ENCODE measurements at regions not wholly inside any gene's neighbourhood (a gene's known extent, or its start where the extent isn't known, plus 50 kb on each side); places are given as distances from the start of the nearest gene placed in this dataset.

- Histone ChIP-seq H3K27me3 (ENCODE audit: insufficient read depth, low read depth, severe bottlenecking) (no peaks in the 10 kb centered on the region), H3K27ac (no peak overlapping the region), H3K4me3 (ENCODE audit: low read depth, low read length) (no peak overlapping the region), H3K36me3 (no peaks in the 10 kb centered on the region), H3K9me3 (ENCODE audit: severe bottlenecking) (no peaks in the 10 kb centered on the region)
- no peak for DNase-seq
- no peak for TF ChIP-seq CTCF (IDR thresholded peaks at IDR 0.05; ENCODE audit: low read depth, low read length)
Observed at GRCh38 chr10:71126432-71126831, 85.9 kb upstream of the UNC5B start.

DNA sequence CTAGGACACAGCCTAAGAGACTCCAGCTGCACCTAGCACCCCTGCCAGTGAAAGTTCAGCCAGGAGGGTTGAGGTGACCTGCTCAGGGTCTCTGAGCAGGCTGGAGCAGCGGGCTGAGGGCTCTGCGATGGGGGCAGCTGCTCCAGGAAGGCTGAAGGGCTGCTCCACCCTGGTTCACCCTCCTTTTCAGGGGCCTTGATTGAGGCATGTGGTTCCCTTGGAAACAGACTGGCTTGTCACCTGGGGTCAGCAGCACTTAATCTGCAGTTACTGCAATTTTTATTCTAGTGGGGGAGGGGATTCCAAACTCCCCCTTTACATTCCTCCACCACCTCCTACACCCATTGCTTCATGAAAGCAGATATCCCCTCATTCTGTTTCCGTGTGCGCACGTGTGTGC, 85.3 kb upstream of the UNC5B start:
- Histone ChIP-seq H3K36me3 (no peaks in the 10 kb centered on the region), H3K27me3 (ENCODE audit: insufficient read depth, low read depth, severe bottlenecking) (no peaks in the 10 kb centered on the region), H3K4me3 (ENCODE audit: low read depth, low read length) (no peak overlapping the region), H3K27ac (no peak overlapping the region), H3K9me3 (ENCODE audit: severe bottlenecking) (no peaks in the 10 kb centered on the region)
- TF ChIP-seq CTCF (IDR thresholded peaks at IDR 0.05; ENCODE audit: low read depth, low read length): no peak
- DNase-seq: no peak

DNA sequence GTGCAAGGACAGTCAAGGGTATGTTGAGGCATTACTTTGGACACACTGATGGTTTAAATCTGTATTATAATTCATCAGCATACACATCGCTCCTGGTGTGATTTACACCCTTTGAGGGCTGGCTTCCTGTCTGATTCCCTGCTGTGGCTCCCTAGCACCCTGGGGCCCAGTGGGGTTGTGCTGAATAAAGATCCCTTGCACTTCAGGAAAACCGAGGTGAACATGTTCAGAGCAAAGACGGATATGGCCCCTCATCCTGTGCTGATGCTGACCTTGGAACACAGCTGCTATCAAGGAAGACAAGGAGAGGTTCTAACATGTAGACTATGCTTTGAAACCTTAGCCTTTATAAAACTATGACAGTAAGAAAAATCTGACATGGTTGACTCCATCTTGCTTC, 84.6 kb upstream of the UNC5B start:
- Histone ChIP-seq H3K9me3 (ENCODE audit: severe bottlenecking) (no peaks in the 10 kb centered on the region), H3K4me3 (ENCODE audit: low read depth, low read length) (no peak overlapping the region), H3K27me3 (ENCODE audit: insufficient read depth, low read depth, severe bottlenecking) (no peaks in the 10 kb centered on the region), H3K27ac (no peak overlapping the region), H3K36me3 (no peaks in the 10 kb centered on the region)
- no peak for TF ChIP-seq CTCF (IDR thresholded peaks at IDR 0.05; ENCODE audit: low read depth, low read length)
- no peak for DNase-seq

- no peaks in the 10 kb centered on the region for H3K27me3 ChIP-seq (ENCODE audit: insufficient read depth, low read depth, severe bottlenecking)
- no peak for TF ChIP-seq CTCF (IDR thresholded peaks at IDR 0.05; ENCODE audit: low read depth, low read length)
- H3K4me3 ChIP-seq (ENCODE audit: low read depth, low read length): no peak overlapping the region
- no peak for DNase-seq
- no peaks in the 10 kb centered on the region for H3K9me3 ChIP-seq (ENCODE audit: severe bottlenecking)
- no peaks in the 10 kb centered on the region for H3K36me3 ChIP-seq
- H3K27ac ChIP-seq: no peak overlapping the region
Observed at GRCh38 chr10:71128311-71128980, 83.9 kb upstream of the UNC5B start.

DNA sequence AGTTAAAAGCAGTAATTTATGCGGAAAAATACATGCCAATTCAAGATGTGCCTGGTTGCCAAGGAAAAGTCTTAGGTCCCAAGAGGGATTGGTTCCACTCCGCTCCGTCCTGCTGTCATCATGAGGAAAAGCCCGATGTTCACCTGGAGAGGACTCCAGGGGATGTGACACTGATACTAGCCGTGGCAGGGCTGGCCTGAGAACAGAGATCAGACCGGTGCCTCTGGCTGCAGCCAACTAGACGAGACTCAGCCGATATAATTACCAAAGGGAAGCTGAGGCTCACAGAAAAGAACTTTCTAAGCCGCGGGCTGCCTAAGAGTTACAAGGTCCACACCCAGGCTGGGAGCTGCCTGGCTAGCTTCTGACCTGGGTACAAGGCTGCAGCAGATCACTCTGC, 81.3 kb upstream of the UNC5B start:
- no peak overlapping the region for H3K27ac ChIP-seq
- H3K36me3 ChIP-seq: no peaks in the 10 kb centered on the region
- no peaks in the 10 kb centered on the region for H3K27me3 ChIP-seq (ENCODE audit: insufficient read depth, low read depth, severe bottlenecking)
- no peak for DNase-seq
- no peak overlapping the region for H3K4me3 ChIP-seq (ENCODE audit: low read depth, low read length)
- no peaks in the 10 kb centered on the region for H3K9me3 ChIP-seq (ENCODE audit: severe bottlenecking)
- TF ChIP-seq CTCF (IDR thresholded peaks at IDR 0.05; ENCODE audit: low read depth, low read length): no peak

DNA sequence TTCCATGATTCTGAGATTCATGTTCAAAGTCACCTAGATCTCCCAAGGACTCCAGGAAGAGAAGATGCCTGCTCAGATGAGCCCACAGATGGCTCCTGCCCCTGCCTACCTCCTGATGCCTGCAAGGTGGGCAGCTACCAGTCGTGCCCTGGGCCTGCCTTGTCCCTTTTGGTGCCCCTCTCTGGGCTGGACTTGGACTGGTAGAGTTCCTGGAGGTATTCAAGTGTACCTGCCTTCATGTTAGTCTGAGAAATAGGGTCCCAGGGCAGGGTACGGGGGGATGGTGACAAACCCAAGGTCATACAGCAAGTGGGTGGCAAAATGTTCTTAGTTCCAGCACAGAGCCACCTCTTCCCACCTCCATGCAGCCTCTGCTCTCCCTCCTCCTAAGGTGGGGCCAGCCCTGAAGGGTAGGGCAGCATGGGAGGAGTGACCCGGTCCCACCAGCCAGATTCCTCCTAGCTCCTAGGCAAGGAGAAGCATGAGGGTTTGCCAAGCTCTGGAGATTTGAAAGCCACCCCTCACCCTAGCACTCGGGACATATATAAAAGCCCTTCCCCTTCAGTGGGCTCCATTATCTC, 80.8 kb upstream of the UNC5B start:
- H3K4me3 ChIP-seq (ENCODE audit: low read depth, low read length): no peak overlapping the region
- no peaks in the 10 kb centered on the region for H3K36me3 ChIP-seq
- no peak for TF ChIP-seq CTCF (IDR thresholded peaks at IDR 0.05; ENCODE audit: low read depth, low read length)
- no peak for DNase-seq
- no peak overlapping the region for H3K27ac ChIP-seq
- H3K9me3 ChIP-seq (ENCODE audit: severe bottlenecking): no peaks in the 10 kb centered on the region
- H3K27me3 ChIP-seq (ENCODE audit: insufficient read depth, low read depth, severe bottlenecking): no peaks in the 10 kb centered on the region
